ENCODE measurements at regions not wholly inside any gene's neighbourhood (a gene's known extent, or its start where the extent isn't known, plus 50 kb on each side); places are given as distances from the start of the nearest gene placed in this dataset.

DNA sequence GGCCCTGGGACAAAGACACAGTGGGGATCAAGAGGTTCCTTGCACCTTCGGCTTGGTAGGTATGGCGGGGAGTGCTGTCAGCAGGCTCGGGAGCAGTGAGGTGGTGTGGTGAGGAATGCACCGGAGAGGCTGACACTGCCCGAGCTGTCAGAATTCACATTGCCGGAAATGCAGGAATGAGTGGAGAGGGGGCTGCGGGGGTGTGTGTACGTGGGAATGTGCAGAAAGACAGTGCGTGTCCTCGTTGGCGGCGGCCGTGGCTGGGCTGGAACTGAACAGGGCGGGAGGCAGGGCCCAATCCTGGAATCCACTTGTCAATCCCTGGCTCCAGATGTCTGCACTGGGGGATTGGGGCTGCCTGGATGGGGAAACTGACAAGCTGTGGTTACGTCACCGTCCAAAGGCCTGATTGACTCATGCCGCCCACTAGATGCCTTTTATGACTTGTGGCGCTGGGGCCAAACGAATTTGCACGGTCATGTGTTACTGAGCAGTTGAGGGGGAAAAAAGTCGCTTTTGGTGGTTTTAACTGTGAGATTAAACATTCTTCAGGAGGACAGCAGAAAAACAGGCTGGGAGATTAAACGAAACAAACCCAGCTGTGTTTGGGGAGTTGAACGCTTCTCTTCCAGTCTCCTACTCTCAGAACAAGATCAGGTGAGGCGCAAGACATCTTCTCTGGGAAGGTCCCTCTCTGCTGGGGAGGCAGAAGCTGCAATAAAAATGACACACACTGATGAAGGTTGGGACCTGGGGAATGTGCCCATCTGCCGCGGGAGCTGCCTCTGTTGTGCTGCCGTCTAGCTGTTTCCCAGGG lies 189.4 kb upstream of the GLI2 start (continued):
- TF ChIP-seq, protein P1, sequence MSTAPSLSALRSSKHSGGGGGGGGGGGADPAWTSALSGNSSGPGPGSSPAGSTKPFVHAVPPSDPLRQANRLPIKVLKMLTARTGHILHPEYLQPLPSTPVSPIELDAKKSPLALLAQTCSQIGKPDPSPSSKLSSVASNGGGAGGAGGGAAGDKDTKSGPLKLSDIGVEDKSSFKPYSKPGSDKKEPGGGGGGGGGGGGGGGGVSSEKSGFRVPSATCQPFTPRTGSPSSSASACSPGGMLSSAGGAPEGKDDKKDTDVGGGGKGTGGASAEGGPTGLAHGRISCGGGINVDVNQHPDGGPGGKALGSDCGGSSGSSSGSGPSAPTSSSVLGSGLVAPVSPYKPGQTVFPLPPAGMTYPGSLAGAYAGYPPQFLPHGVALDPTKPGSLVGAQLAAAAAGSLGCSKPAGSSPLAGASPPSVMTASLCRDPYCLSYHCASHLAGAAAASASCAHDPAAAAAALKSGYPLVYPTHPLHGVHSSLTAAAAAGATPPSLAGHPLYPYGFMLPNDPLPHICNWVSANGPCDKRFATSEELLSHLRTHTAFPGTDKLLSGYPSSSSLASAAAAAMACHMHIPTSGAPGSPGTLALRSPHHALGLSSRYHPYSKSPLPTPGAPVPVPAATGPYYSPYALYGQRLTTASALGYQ (CRISPR knock-in tag; IDR thresholded peaks at IDR 0.05) = peak; percentile 74; the same call in 1 of the 2 replicates
- TF ChIP-seq, protein P2, sequence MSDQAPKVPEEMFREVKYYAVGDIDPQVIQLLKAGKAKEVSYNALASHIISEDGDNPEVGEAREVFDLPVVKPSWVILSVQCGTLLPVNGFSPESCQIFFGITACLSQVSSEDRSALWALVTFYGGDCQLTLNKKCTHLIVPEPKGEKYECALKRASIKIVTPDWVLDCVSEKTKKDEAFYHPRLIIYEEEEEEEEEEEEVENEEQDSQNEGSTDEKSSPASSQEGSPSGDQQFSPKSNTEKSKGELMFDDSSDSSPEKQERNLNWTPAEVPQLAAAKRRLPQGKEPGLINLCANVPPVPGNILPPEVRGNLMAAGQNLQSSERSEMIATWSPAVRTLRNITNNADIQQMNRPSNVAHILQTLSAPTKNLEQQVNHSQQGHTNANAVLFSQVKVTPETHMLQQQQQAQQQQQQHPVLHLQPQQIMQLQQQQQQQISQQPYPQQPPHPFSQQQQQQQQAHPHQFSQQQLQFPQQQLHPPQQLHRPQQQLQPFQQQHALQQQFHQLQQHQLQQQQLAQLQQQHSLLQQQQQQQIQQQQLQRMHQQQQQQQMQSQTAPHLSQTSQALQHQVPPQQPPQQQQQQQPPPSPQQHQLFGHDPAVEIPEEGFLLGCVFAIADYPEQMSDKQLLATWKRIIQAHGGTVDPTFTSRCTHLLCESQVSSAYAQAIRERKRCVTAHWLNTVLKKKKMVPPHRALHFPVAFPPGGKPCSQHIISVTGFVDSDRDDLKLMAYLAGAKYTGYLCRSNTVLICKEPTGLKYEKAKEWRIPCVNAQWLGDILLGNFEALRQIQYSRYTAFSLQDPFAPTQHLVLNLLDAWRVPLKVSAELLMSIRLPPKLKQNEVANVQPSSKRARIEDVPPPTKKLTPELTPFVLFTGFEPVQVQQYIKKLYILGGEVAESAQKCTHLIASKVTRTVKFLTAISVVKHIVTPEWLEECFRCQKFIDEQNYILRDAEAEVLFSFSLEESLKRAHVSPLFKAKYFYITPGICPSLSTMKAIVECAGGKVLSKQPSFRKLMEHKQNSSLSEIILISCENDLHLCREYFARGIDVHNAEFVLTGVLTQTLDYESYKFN (CRISPR knock-in tag; conservative IDR thresholded peaks at IDR 0.05) = peak; percentile 88
- TF ChIP-seq ZBTB8A (CRISPR knock-in tag; IDR thresholded peaks at IDR 0.05; ENCODE audit: borderline replicate concordance, low read depth) (no peak), NFKB2 (CRISPR knock-in tag; IDR thresholded peaks at IDR 0.05; ENCODE audit: borderline replicate concordance) (peak; percentile 97), ZZZ3 (CRISPR knock-in tag; IDR thresholded peaks at IDR 0.05; ENCODE audit: borderline replicate concordance) (peak; percentile 71; the same call in 1 of the 2 replicates), SMARCC2 (IDR thresholded peaks at IDR 0.05) (no peak; the same call in 1 of the 2 replicates), RARA (CRISPR knock-in tag; IDR thresholded peaks at IDR 0.05) (peak; percentile 77), ZNF891 (CRISPR knock-in tag; IDR thresholded peaks at IDR 0.05) (peak; percentile 86), CBX1 (IDR thresholded peaks at IDR 0.05; ENCODE audit: low read depth) (peak; percentile 41), ZMYM3 (CRISPR knock-in tag; IDR thresholded peaks at IDR 0.05) (peak; percentile 85)
- TF ChIP-seq, protein P3, sequence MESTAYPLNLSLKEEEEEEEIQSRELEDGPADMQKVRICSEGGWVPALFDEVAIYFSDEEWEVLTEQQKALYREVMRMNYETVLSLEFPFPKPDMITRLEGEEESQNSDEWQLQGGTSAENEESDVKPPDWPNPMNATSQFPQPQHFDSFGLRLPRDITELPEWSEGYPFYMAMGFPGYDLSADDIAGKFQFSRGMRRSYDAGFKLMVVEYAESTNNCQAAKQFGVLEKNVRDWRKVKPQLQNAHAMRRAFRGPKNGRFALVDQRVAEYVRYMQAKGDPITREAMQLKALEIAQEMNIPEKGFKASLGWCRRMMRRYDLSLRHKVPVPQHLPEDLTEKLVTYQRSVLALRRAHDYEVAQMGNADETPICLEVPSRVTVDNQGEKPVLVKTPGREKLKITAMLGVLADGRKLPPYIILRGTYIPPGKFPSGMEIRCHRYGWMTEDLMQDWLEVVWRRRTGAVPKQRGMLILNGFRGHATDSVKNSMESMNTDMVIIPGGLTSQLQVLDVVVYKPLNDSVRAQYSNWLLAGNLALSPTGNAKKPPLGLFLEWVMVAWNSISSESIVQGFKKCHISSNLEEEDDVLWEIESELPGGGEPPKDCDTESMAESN (CRISPR knock-in tag; conservative IDR thresholded peaks at IDR 0.05) = peak; percentile 65; the same call in 1 of the 2 replicates
- TF ChIP-seq, protein P4, sequence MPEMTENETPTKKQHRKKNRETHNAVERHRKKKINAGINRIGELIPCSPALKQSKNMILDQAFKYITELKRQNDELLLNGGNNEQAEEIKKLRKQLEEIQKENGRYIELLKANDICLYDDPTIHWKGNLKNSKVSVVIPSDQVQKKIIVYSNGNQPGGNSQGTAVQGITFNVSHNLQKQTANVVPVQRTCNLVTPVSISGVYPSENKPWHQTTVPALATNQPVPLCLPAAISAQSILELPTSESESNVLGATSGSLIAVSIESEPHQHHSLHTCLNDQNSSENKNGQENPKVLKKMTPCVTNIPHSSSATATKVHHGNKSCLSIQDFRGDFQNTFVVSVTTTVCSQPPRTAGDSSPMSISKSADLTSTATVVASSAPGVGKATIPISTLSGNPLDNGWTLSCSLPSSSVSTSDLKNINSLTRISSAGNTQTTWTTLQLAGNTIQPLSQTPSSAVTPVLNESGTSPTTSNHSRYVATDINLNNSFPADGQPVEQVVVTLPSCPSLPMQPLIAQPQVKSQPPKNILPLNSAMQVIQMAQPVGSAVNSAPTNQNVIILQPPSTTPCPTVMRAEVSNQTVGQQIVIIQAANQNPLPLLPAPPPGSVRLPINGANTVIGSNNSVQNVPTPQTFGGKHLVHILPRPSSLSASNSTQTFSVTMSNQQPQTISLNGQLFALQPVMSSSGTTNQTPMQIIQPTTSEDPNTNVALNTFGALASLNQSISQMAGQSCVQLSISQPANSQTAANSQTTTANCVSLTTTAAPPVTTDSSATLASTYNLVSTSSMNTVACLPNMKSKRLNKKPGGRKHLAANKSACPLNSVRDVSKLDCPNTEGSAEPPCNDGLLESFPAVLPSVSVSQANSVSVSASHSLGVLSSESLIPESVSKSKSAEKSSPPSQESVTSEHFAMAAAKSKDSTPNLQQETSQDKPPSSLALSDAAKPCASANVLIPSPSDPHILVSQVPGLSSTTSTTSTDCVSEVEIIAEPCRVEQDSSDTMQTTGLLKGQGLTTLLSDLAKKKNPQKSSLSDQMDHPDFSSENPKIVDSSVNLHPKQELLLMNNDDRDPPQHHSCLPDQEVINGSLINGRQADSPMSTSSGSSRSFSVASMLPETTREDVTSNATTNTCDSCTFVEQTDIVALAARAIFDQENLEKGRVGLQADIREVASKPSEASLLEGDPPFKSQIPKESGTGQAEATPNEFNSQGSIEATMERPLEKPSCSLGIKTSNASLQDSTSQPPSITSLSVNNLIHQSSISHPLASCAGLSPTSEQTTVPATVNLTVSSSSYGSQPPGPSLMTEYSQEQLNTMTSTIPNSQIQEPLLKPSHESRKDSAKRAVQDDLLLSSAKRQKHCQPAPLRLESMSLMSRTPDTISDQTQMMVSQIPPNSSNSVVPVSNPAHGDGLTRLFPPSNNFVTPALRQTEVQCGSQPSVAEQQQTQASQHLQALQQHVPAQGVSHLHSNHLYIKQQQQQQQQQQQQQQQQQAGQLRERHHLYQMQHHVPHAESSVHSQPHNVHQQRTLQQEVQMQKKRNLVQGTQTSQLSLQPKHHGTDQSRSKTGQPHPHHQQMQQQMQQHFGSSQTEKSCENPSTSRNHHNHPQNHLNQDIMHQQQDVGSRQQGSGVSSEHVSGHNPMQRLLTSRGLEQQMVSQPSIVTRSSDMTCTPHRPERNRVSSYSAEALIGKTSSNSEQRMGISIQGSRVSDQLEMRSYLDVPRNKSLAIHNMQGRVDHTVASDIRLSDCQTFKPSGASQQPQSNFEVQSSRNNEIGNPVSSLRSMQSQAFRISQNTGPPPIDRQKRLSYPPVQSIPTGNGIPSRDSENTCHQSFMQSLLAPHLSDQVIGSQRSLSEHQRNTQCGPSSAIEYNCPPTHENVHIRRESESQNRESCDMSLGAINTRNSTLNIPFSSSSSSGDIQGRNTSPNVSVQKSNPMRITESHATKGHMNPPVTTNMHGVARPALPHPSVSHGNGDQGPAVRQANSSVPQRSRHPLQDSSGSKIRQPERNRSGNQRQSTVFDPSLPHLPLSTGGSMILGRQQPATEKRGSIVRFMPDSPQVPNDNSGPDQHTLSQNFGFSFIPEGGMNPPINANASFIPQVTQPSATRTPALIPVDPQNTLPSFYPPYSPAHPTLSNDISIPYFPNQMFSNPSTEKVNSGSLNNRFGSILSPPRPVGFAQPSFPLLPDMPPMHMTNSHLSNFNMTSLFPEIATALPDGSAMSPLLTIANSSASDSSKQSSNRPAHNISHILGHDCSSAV (CRISPR knock-in tag; IDR thresholded peaks at IDR 0.05; ENCODE audit: borderline replicate concordance) = 0 out of 2 replicates have a peak, but pooled peaks have one; percentile 62
